ENCODE measurements at regions not wholly inside any gene's neighbourhood (a gene's known extent, or its start where the extent isn't known, plus 50 kb on each side); places are given as distances from the start of the nearest gene placed in this dataset.

- no peak for TF ChIP-seq POLR2A (IDR thresholded peaks at IDR 0.05; ENCODE audit: low read depth, low read length)
- no peaks in the 10 kb centered on the region for H3K79me2 ChIP-seq (ENCODE audit: control insufficient read depth, insufficient read depth, low read length)
- no peaks in the 10 kb centered on the region for H3K4me1 ChIP-seq (ENCODE audit: control insufficient read depth, extremely low read depth, insufficient read depth, low read length)
- H3K9ac ChIP-seq (replicated peaks; ENCODE audit: extremely low read depth, insufficient read depth, low read length) = no peak overlapping the region
- H3K4me2 ChIP-seq (ENCODE audit: insufficient read depth, low read length) = no peak overlapping the region
- no peaks in the 10 kb centered on the region for H3K36me3 ChIP-seq (ENCODE audit: control insufficient read depth in 2 of 2, extremely low read depth in 1 of 2, insufficient read depth in 2 of 2, low read length in 2 of 2)
- BruUV-seq (replicated peaks) = no TSS peak
- H3K27ac ChIP-seq (ENCODE audit: insufficient read depth, low read depth, low read length) = no peak overlapping the region
- intact Hi-C loops (cut with micrococcal nuclease) (no loop called here), dilution Hi-C loops (cut with MboI; ENCODE audit: extremely low pct_ligation_motif_present, low sequenced_read_pairs) (no loop called here)
- CTCF ChIA-PET = no interaction called here
- H3K9me3 ChIP-seq (replicated peaks; ENCODE audit: control insufficient read depth, insufficient read depth, low read length) = peaks cover 3% of the 10 kb centered on the region
- DNase-seq (ENCODE audit: low read depth, low spot score) (no peak), FAIRE-seq (no peak)
- H3K9me1 ChIP-seq (replicated peaks; ENCODE audit: control insufficient read depth, extremely low read depth, insufficient read depth, low read length) = no peaks in the 10 kb centered on the region
- H4K20me1 ChIP-seq (replicated peaks; ENCODE audit: control insufficient read depth, extremely low read depth, insufficient read depth, low read length) = no peaks in the 10 kb centered on the region
- no peak overlapping the region for H2AFZ ChIP-seq (ENCODE audit: low read depth, low read length)
- POLR2A ChIA-PET = no interaction called here
- H3K27me3 ChIP-seq (ENCODE audit: control insufficient read depth in 2 of 2, insufficient read depth in 2 of 2, low read length in 2 of 2) = no peaks in the 10 kb centered on the region
- no peak overlapping the region for H3K4me3 ChIP-seq (replicated peaks in 1 of 3; ENCODE audit: insufficient read depth in 1 of 3, low read depth in 1 of 3, low read length in 3 of 3)
Observed at GRCh38 chr17:70848785-70849184, 679.5 kb downstream of the KCNJ2 start.

- no peak for FAIRE-seq
- Histone ChIP-seq H2AFZ (ENCODE audit: low read depth, low read length) (no peak overlapping the region), H4K20me1 (replicated peaks; ENCODE audit: control insufficient read depth, extremely low read depth, insufficient read depth, low read length) (no peaks in the 10 kb centered on the region), H3K27ac (ENCODE audit: insufficient read depth, low read depth, low read length) (no peak overlapping the region), H3K4me2 (ENCODE audit: insufficient read depth, low read length) (no peak overlapping the region), H3K36me3 (ENCODE audit: control insufficient read depth in 2 of 2, extremely low read depth in 1 of 2, insufficient read depth in 2 of 2, low read length in 2 of 2) (no peaks in the 10 kb centered on the region), H3K79me2 (ENCODE audit: control insufficient read depth, insufficient read depth, low read length) (no peaks in the 10 kb centered on the region), H3K9me1 (replicated peaks; ENCODE audit: control insufficient read depth, extremely low read depth, insufficient read depth, low read length) (no peaks in the 10 kb centered on the region), H3K27me3 (ENCODE audit: control insufficient read depth in 2 of 2, insufficient read depth in 2 of 2, low read length in 2 of 2) (no peaks in the 10 kb centered on the region), H3K9me3 (replicated peaks; ENCODE audit: control insufficient read depth, insufficient read depth, low read length) (peaks cover 3% of the 10 kb centered on the region), H3K4me1 (ENCODE audit: control insufficient read depth, extremely low read depth, insufficient read depth, low read length) (no peaks in the 10 kb centered on the region), H3K9ac (replicated peaks; ENCODE audit: extremely low read depth, insufficient read depth, low read length) (no peak overlapping the region), H3K4me3 (replicated peaks in 1 of 3; ENCODE audit: insufficient read depth in 1 of 3, low read depth in 1 of 3, low read length in 3 of 3) (no peak overlapping the region)
- CTCF ChIA-PET = no interaction called here
- BruUV-seq (replicated peaks) = no TSS peak
- intact Hi-C loops (cut with micrococcal nuclease) = no loop called here
- no peak for TF ChIP-seq FOS (IDR thresholded peaks at IDR 0.05; ENCODE audit: borderline replicate concordance, insufficient read depth, low read length)
- TF ChIP-seq GATA2 (IDR thresholded peaks at IDR 0.05; ENCODE audit: insufficient read depth, insufficient read length, low read depth, low read length) = no peak
- TF ChIP-seq POLR2A (IDR thresholded peaks at IDR 0.05; ENCODE audit: low read depth, low read length) = no peak
- TF ChIP-seq EZH2 (IDR thresholded peaks at IDR 0.05; ENCODE audit: borderline replicate concordance, low read depth, low read length, severe bottlenecking) = no peak
- TF ChIP-seq MAX (IDR thresholded peaks at IDR 0.05; ENCODE audit: insufficient read depth, insufficient read length) = no peak
- TF ChIP-seq POLR2AphosphoS5 (IDR thresholded peaks at IDR 0.05; ENCODE audit: insufficient read depth, low read depth, low read length) = no peak
- no peak for TF ChIP-seq MYC (IDR thresholded peaks at IDR 0.05; ENCODE audit: low read depth, low read length)
- dilution Hi-C loops (cut with MboI; ENCODE audit: extremely low pct_ligation_motif_present, low sequenced_read_pairs) = no loop called here
- no peak for DNase-seq (ENCODE audit: low read depth, low spot score)
- POLR2A ChIA-PET = no interaction called here
Observed at GRCh38 chr17:70855401-70856054, 686.2 kb downstream of the KCNJ2 start.

Data from endothelial cell of umbilical vein (primary cell).